ENCODE measurements at regions not wholly inside any gene's neighbourhood (a gene's known extent, or its start where the extent isn't known, plus 50 kb on each side); places are given as distances from the start of the nearest gene placed in this dataset.

DNA sequence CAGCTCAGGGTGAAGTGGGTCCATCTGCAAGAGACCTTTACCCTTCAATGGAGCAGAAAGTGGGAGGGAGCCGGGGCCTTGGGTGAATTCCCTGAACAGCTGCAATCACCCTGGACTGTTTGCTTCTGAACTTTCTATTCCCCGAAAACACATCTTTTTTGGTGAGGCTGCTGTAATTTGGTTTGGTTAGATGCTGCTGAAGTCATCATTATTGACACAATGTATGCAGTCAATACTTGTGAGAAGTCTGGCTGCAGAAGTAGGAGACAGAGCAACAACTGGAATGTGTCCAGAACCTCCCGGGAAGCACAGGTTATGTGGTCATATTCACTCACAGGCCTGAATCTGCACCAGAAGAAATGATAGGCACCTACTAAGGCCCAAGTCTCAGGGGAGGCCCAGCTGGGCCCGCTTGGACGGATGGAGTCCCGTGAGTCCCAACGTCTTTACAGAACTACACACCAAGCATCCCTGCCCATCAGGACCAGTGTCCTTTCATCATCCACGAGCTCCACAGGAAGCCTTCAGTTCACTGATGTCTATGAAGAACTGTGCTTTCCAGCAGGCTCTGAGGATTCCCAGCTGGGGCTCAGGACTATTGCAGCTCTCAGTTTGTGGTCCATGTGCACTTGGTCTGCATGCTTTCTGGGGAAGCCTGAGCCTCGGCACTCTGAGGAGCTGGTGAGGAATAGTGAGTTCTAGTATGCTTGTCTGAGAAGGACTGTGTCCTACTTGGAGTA, 177.6 kb downstream of the THBS2 start:
- FAIRE-seq, result no peak
- DNase-seq (ENCODE audit: insufficient read length, low spot score), result no peak
- TF ChIP-seq POU2F2 (IDR thresholded peaks at IDR 0.05; ENCODE audit: low read depth, low read length) (no peak), SPI1 (IDR thresholded peaks at IDR 0.05; ENCODE audit: low read depth, low read length) (no peak), TAF1 (IDR thresholded peaks at IDR 0.05; ENCODE audit: low read depth, low read length) (no peak), POLR2AphosphoS5 (IDR thresholded peaks at IDR 0.05; ENCODE audit: low read depth, low read length) (no peak), POLR2A (IDR thresholded peaks at IDR 0.05; ENCODE audit: low read depth, low read length) (no peak), PAX5 (IDR thresholded peaks at IDR 0.05; ENCODE audit: insufficient read depth, low read length, severe bottlenecking) (no peak)

DNA sequence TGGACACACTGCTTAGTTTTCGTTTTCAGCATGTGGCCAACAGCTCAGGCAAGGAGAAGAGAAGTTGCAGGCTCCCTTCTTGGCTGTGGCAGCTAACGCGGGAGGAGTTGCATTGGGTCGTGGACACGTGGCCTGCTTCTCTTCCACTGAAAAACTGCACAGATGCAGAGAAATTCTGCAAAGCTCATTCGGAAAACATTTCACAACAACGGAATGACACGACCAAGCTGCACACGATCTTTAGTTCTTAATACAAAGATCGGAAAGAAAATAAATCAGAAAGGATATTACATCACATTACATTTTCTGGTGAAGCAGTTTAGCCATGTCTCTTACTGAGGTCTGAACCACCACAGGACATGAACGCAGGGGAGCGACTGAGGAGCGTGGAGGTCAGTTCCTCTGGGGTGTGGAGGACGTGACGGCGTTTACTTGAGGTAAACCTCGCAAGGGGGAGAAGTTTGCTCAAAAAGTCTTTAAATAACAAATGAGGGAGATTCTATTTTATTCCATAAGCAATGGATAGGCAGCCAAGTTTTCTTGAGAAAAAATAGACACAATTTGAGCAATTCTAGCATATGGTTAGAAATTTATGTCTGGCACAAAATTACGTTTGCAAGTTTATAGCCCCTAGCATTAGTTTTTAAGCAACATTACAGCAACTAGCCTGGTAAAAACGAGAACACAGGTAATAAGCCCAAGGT, 178.3 kb downstream of the THBS2 start:
- TF ChIP-seq POU2F2 (IDR thresholded peaks at IDR 0.05; ENCODE audit: low read depth, low read length), result no peak
- TF ChIP-seq SPI1 (IDR thresholded peaks at IDR 0.05; ENCODE audit: low read depth, low read length), result no peak
- TF ChIP-seq POLR2A (IDR thresholded peaks at IDR 0.05; ENCODE audit: low read depth, low read length), result no peak
- DNase-seq (ENCODE audit: insufficient read length, low spot score) (no peak), FAIRE-seq (no peak)

DNA sequence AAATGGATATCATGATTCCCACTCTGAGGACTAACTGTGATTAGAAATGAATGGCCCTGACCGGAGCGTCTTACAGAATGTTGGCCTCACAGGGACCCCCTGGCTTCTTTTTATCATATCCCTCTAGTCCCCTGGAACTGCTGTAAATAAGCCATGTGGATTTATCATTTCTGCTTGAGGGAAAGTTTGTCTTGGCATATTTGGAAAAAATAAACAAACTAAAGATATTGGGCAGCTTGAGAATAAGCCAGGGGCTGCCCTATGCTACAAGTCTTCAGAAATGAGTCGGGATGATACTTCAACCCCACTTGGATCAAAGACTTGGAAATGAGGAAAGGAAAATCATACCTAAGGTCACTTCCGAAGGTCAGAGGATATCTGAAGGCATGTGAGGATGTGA, 179.1 kb downstream of the THBS2 start:
- TF ChIP-seq POLR2A (IDR thresholded peaks at IDR 0.05; ENCODE audit: low read depth, low read length) (no peak), POU2F2 (IDR thresholded peaks at IDR 0.05; ENCODE audit: low read depth, low read length) (no peak), TAF1 (IDR thresholded peaks at IDR 0.05; ENCODE audit: low read depth, low read length) (no peak), PAX5 (IDR thresholded peaks at IDR 0.05; ENCODE audit: insufficient read depth, low read length, severe bottlenecking) (no peak), SPI1 (IDR thresholded peaks at IDR 0.05; ENCODE audit: low read depth, low read length) (no peak), POLR2AphosphoS5 (IDR thresholded peaks at IDR 0.05; ENCODE audit: low read depth, low read length) (no peak)

DNA sequence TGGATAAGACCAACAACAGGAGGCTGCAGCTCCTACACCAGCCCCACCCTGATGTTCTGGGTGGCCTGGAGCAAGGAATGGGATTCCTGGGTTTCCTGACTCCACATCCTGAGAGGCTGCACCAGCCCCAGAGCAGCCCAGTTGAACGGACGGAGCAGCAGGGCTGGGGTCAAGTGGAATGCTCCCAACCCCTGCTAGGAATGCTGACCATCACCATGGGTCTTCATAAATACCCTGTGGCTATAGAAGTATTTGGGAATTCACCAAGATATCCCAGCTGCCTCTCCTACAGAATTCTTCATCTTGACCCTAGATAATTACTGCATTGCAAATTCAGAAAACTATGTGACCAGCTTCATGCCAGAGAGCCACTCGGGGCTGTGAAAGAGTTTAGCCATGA, 180.3 kb downstream of the THBS2 start:
- FAIRE-seq, result no peak
- DNase-seq (ENCODE audit: insufficient read length, low spot score), result no peak
- TF ChIP-seq POU2F2 (IDR thresholded peaks at IDR 0.05; ENCODE audit: low read depth, low read length), result no peak
- no peak for TF ChIP-seq POLR2AphosphoS5 (IDR thresholded peaks at IDR 0.05; ENCODE audit: low read depth, low read length)
- TF ChIP-seq PAX5 (IDR thresholded peaks at IDR 0.05; ENCODE audit: insufficient read depth, low read length, severe bottlenecking), result no peak
- no peak for TF ChIP-seq SPI1 (IDR thresholded peaks at IDR 0.05; ENCODE audit: low read depth, low read length)

More for the DNA sequence above, 179.1 kb downstream of the THBS2 start:
- FAIRE-seq (no peak), DNase-seq (ENCODE audit: insufficient read length, low spot score) (no peak)

DNA sequence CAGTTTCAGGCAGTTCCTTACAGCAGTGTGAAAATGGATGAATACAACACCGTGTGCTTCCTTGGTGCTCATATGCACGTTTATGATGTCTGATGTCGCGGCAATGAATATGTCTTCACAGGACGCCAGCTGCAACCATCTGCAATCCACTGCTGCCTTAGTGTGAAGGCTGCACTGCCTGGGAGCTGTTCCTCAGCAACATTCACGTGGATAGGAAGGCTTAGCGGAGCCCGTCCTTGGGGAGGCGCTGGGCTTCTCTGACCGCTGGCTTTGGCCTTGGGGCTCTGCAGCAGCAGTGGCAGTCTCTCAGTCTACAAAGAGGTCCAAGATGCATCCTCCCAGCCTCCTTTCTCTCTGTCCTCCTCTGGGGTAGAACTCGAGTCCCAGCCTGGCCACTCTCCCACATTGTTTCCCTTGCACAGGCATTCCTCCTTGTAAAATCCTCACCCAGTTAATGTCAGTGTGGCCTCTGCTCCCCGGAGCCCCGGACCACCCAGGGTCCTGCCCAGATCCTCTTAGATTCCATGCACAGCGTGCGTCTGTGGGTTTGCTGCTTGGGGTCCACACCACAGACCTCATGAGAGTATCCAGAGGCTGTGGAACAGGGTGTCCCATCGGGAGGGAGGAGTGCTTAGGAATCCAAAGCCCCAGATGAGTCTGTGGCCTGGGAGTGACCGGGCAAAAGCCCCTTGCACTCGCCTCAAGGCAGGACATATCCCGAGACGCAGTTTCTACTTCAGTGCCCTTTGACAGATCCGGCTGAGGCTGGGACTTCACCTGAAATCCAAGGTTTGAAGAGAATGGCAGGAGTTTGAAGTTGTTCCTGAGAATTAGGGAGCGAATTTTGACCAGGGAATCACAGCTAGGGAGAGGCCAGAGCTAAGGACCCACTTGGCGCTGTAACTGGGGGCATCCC, 181.3 kb downstream of the THBS2 start:
- TF ChIP-seq POLR2AphosphoS5 (IDR thresholded peaks at IDR 0.05; ENCODE audit: low read depth, low read length) (no peak), POU2F2 (IDR thresholded peaks at IDR 0.05; ENCODE audit: low read depth, low read length) (no peak), PAX5 (IDR thresholded peaks at IDR 0.05; ENCODE audit: insufficient read depth, low read length, severe bottlenecking) (no peak)
- FAIRE-seq (no peak), DNase-seq (ENCODE audit: insufficient read length, low spot score) (no peak)

DNA sequence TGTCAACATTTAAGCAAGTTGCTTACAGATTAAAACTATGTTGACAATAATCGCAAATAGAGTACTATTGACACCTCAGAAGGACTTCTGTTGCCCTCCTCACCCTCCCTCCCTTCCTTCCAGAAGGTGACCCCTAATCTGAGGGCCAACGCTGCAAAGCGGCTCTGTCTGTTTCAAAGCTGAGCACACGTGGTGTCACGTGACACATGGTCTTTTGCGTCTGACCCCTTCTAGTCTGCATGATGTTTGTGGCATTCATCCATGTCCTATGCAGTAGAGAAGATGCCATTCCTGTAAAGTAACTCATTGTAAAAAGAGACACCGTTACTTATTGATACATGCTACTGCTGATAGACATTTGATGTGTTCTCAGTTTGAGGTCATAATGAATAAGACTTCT, 182.3 kb downstream of the THBS2 start:
- no peak for TF ChIP-seq POU2F2 (IDR thresholded peaks at IDR 0.05; ENCODE audit: low read depth, low read length)
- TF ChIP-seq POLR2A (IDR thresholded peaks at IDR 0.05; ENCODE audit: low read depth, low read length), result no peak
- no peak for TF ChIP-seq POLR2AphosphoS5 (IDR thresholded peaks at IDR 0.05; ENCODE audit: low read depth, low read length)
- no peak for TF ChIP-seq TAF1 (IDR thresholded peaks at IDR 0.05; ENCODE audit: low read depth, low read length)
- TF ChIP-seq SPI1 (IDR thresholded peaks at IDR 0.05; ENCODE audit: low read depth, low read length), result no peak
- no peak for TF ChIP-seq PAX5 (IDR thresholded peaks at IDR 0.05; ENCODE audit: insufficient read depth, low read length, severe bottlenecking)
- FAIRE-seq, result no peak
- no peak for DNase-seq (ENCODE audit: insufficient read length, low spot score)

DNA sequence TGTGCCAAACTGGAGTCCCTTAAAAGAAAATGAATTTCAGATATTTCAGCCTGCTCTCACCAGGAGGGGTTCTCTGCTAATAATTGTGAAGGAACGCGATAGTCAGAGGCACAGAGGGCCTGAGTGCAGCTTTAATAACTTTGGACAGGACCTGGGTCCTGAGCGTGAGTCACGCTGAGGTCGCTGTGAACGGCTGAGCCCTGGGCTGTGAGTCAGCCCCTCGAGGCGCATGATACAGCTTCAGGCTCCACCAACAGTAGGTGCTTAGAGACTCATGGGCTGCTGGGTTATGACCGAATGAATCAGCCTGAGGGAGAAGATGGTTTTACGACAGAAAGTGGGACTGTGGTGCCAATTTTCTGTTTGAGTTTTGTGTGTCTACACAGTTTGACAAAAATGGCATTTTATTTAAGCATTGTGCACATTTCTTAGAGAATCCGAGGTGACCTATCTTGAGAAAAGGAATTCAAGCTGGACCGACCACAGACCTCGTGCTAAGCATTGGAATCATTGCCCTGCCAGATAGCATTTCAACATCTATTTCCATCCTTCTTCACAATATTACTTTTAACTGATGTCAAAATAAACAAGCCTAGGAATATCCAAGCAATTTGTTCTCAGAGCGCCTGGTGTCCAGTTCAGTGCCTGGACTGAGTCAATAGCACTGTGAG, 183.0 kb downstream of the THBS2 start:
- DNase-seq (ENCODE audit: insufficient read length, low spot score) (no peak), FAIRE-seq (no peak)
- TF ChIP-seq TAF1 (IDR thresholded peaks at IDR 0.05; ENCODE audit: low read depth, low read length) (no peak), POU2F2 (IDR thresholded peaks at IDR 0.05; ENCODE audit: low read depth, low read length) (no peak), POLR2A (IDR thresholded peaks at IDR 0.05; ENCODE audit: low read depth, low read length) (no peak), PAX5 (IDR thresholded peaks at IDR 0.05; ENCODE audit: insufficient read depth, low read length, severe bottlenecking) (no peak), POLR2AphosphoS5 (IDR thresholded peaks at IDR 0.05; ENCODE audit: low read depth, low read length) (no peak), SPI1 (IDR thresholded peaks at IDR 0.05; ENCODE audit: low read depth, low read length) (no peak)

DNA sequence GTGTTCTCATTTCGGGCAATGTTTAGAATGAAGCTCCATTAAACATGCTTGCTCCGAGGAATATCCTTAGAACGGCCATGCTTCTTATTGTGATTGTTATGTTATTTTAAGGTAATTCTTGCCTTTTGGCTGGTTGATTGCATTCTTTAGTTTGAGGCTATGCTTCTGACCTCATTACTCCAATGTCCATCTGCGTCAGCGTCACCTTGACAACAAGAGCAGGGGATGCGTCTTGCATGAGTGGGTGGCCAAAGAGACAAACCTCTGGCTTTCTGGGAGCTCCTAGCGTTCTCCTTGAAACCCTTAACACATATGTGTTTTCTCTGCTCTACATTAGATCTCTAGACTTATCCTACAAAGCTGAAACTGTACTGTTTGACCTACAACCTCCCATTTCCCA, 184.3 kb downstream of the THBS2 start:
- no peak for FAIRE-seq
- DNase-seq (ENCODE audit: insufficient read length, low spot score), result no peak
- TF ChIP-seq POU2F2 (IDR thresholded peaks at IDR 0.05; ENCODE audit: low read depth, low read length), result no peak
- no peak for TF ChIP-seq POLR2A (IDR thresholded peaks at IDR 0.05; ENCODE audit: low read depth, low read length)
- no peak for TF ChIP-seq POLR2AphosphoS5 (IDR thresholded peaks at IDR 0.05; ENCODE audit: low read depth, low read length)
- TF ChIP-seq SPI1 (IDR thresholded peaks at IDR 0.05; ENCODE audit: low read depth, low read length), result no peak
- TF ChIP-seq TAF1 (IDR thresholded peaks at IDR 0.05; ENCODE audit: low read depth, low read length), result no peak
- TF ChIP-seq PAX5 (IDR thresholded peaks at IDR 0.05; ENCODE audit: insufficient read depth, low read length, severe bottlenecking), result no peak

DNA sequence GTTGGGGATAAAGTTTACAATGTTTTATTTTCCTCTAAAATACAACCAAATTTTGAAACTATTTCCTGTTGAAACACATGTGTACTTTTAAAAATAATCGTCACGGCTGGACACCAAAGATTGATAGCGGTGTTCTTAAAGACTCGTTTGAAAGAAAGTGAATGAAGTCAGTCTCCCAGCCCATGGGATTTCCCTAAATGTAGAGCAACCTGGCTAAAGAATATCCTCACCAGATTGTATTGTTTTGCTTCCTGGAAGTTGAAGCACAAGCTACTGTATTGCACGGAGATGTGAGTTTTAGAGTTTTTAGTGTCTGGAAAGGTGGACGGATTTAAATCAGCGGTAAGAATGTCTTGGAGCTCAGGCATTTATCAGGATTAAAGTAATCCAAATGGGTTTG, 189.5 kb downstream of the THBS2 start:
- FAIRE-seq, result no peak
- TF ChIP-seq SPI1 (IDR thresholded peaks at IDR 0.05; ENCODE audit: low read depth, low read length) (no peak), PAX5 (IDR thresholded peaks at IDR 0.05; ENCODE audit: insufficient read depth, low read length, severe bottlenecking) (no peak), POU2F2 (IDR thresholded peaks at IDR 0.05; ENCODE audit: low read depth, low read length) (no peak), POLR2A (IDR thresholded peaks at IDR 0.05; ENCODE audit: low read depth, low read length) (no peak), TAF1 (IDR thresholded peaks at IDR 0.05; ENCODE audit: low read depth, low read length) (no peak), POLR2AphosphoS5 (IDR thresholded peaks at IDR 0.05; ENCODE audit: low read depth, low read length) (no peak)
- no peak for DNase-seq (ENCODE audit: insufficient read length, low spot score)
